WTC11 (cell line): ENCODE measurements at regions not wholly inside any gene's neighbourhood (a gene's known extent, or its start where the extent isn't known, plus 50 kb on each side); places are given as distances from the start of the nearest gene placed in this dataset.

Experiments used
- ATAC-seq: fragments of 200-7000 bp; cut with Tn5 transposase; 2 replicates; pipeline ENCODE4 v1.10.0; 2021; ENCODE audit warnings: mild to moderate bottlenecking, moderate library complexity
- CTCF ChIA-PET: fragments of 300-600 bp; sonication (Branson Sonifier 250); formaldehyde crosslinking; loops from one replicate; lab custom pipeline; 2021; ENCODE audit warnings: antibody characterized with exemption; lab: Charles Lee
- POLR2A ChIA-PET: fragments of 350-600 bp; sonication (Branson Sonifier 250); formaldehyde crosslinking; loops from one replicate; lab custom pipeline; 2021; ENCODE audit warnings: antibody characterized with exemption; lab: Charles Lee
- DNase-seq: peaks from one replicate; pipeline ENCODE4 v3.0.0; 2021; ENCODE audit warnings: low spot score
- H3K27ac Mint-ChIP-seq: 2 replicates; pipeline ENCODE4 v1.8.0; 2021; ENCODE audit warnings: mixed read lengths
- H3K27me3 Mint-ChIP-seq: 2 replicates; pipeline ENCODE4 v1.8.0; 2021; ENCODE audit warnings: low read depth, mild to moderate bottlenecking, moderate library complexity, mixed read lengths
- H3K36me3 Mint-ChIP-seq: 2 replicates; pipeline ENCODE4 v1.8.0; 2021; ENCODE audit warnings: mixed read lengths
- H3K4me1 Mint-ChIP-seq: 2 replicates; pipeline ENCODE4 v1.8.0; 2022; ENCODE audit warnings: mixed read lengths
- H3K4me3 Mint-ChIP-seq: 2 replicates; pipeline ENCODE4 v1.8.0; 2021; ENCODE audit warnings: mild to moderate bottlenecking, moderate library complexity, mixed read lengths
- H3K9me3 Mint-ChIP-seq: 2 replicates; pipeline ENCODE4 v1.8.0; 2021; ENCODE audit warnings: mixed read lengths
- CREB1 ChIP-seq: sonication (generic); formaldehyde crosslinking; IDR thresholded peaks from 2 replicates; pipeline ENCODE4 v1.8.0; 2023; ENCODE audit warnings: mild to moderate bottlenecking, missing genetic modification reagents
- CREM ChIP-seq: sonication (generic); formaldehyde crosslinking; IDR thresholded peaks from 2 replicates; pipeline ENCODE4 v1.8.1; 2022; ENCODE audit warnings: mild to moderate bottlenecking, missing genetic modification reagents, moderate library complexity
- EMX1 ChIP-seq: fragments of 250-450 bp; sonication (Bioruptor Pico); IDR thresholded peaks from 2 replicates; pipeline ENCODE4 v1.8.0; 2021; ENCODE audit warnings: mild to moderate bottlenecking
- FOXP1 ChIP-seq: sonication (generic); formaldehyde crosslinking; IDR thresholded peaks from 2 replicates; pipeline ENCODE4 v1.8.0; 2022; ENCODE audit warnings: missing genetic modification reagents, mild to moderate bottlenecking, moderate library complexity, borderline replicate concordance
- HMGA2 ChIP-seq: fragments of 250-450 bp; sonication (Bioruptor Pico); IDR thresholded peaks from 2 replicates; pipeline ENCODE4 v1.4.0; 2021; ENCODE audit warnings: mild to moderate bottlenecking, moderate library complexity
- MXD4 ChIP-seq: fragments of 250-450 bp; sonication (Bioruptor Pico); IDR thresholded peaks from 2 replicates; pipeline ENCODE4 v1.8.0; 2021; ENCODE audit warnings: mild to moderate bottlenecking, moderate library complexity, borderline replicate concordance
- NFATC4 ChIP-seq: fragments of 250-450 bp; sonication (Bioruptor Pico); IDR thresholded peaks from 2 replicates; pipeline ENCODE4 v1.9.0; 2021; ENCODE audit warnings: mild to moderate bottlenecking
- SMAD4 ChIP-seq: sonication (generic); formaldehyde crosslinking; IDR thresholded peaks from 2 replicates; pipeline ENCODE4 v1.8.0; 2022; ENCODE audit warnings: mild to moderate bottlenecking, missing genetic modification reagents
- ZNF263 ChIP-seq: sonication (generic); formaldehyde crosslinking; IDR thresholded peaks from 2 replicates; pipeline ENCODE4 v1.8.1; 2022; ENCODE audit warnings: low read depth, mild to moderate bottlenecking, moderate library complexity, missing genetic modification reagents
- ZNF317 ChIP-seq: sonication (generic); formaldehyde crosslinking; IDR thresholded peaks from 2 replicates; pipeline ENCODE4 v1.8.1; 2023; ENCODE audit warnings: low read depth, mild to moderate bottlenecking, moderate library complexity, missing genetic modification reagents, borderline replicate concordance
- ZNF423 ChIP-seq: fragments of 250-450 bp; sonication (Bioruptor Pico); IDR thresholded peaks from 2 replicates; pipeline ENCODE4 v2.1.2; 2022; ENCODE audit warnings: mild to moderate bottlenecking, moderate library complexity
- TF ChIP-seq, protein P1 (sequence below): sonication (generic); formaldehyde crosslinking; conservative IDR thresholded peaks from 2 replicates; pipeline ENCODE4 v1.8.1; 2023; ENCODE audit warnings: mild to moderate bottlenecking, low read depth, missing genetic modification reagents, moderate library complexity
- TF ChIP-seq, protein P2 (sequence below): sonication (generic); formaldehyde crosslinking; IDR thresholded peaks from 2 replicates; pipeline ENCODE4 v1.8.0; 2022; ENCODE audit warnings: missing genetic modification reagents
- TF ChIP-seq, protein P3 (sequence below): sonication (generic); formaldehyde crosslinking; IDR thresholded peaks from 2 replicates; pipeline ENCODE4 v1.8.0; 2022; ENCODE audit warnings: mild to moderate bottlenecking, missing genetic modification reagents
- TF ChIP-seq, protein P4 (sequence below): sonication (generic); formaldehyde crosslinking; IDR thresholded peaks from 2 replicates; pipeline ENCODE4 v1.8.1; 2022; ENCODE audit warnings: low read depth, missing genetic modification reagents, borderline replicate concordance
- TF ChIP-seq, protein P5 (sequence below): sonication (generic); formaldehyde crosslinking; conservative IDR thresholded peaks from 2 replicates; pipeline ENCODE4 v1.8.1; 2022; ENCODE audit warnings: mild to moderate bottlenecking, missing genetic modification reagents

DNA sequence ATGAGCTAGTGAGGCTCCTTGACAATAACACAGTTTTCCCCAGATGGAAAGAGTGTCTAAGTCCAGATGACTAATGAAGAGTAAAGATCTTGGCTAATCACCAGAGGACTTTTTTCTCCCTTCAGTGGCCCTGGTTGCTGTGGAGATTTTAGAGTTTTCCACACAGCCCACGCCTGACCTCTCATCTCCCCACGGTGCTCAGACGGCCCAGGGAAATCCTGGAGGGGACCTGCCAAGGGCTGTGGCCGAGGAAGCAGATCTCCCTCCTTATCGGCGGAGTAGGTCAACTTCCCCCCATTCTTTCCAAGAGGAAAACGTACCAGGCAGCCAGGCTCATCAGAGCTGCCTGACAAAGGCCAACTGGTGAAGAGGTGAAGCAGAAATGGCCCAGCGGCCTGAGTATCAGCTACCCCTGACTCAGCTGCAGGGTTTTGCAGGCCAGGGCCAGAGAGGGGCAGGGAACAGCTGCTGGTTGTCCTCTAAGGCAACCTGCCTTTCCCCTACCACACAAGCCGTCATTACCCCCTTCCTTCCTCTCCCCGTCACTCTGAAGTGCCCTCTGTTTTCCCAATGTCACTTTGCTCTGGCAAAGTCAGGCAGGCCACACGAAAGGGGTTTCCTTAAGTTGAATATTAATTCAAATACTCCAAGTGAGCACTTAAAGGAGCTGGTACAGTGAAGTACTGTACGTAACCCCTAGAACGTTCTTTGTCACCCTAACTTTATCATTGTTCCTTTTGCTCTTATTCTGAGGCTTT is 140.2 kb upstream of the ADAMTS18 start:
- DNase-seq (no peak), ATAC-seq (no peak; the same call in 1 of the 2 replicates)
- H3K27ac Mint-ChIP-seq: no peak overlapping the region
- no peaks in the 10 kb centered on the region for H3K27me3 Mint-ChIP-seq
- POLR2A ChIA-PET: no interaction called here
- H3K36me3 Mint-ChIP-seq: no peaks in the 10 kb centered on the region
- peaks cover 9% of the 10 kb centered on the region for H3K9me3 Mint-ChIP-seq
- H3K4me3 Mint-ChIP-seq: no peak overlapping the region
- TF ChIP-seq, protein P1, sequence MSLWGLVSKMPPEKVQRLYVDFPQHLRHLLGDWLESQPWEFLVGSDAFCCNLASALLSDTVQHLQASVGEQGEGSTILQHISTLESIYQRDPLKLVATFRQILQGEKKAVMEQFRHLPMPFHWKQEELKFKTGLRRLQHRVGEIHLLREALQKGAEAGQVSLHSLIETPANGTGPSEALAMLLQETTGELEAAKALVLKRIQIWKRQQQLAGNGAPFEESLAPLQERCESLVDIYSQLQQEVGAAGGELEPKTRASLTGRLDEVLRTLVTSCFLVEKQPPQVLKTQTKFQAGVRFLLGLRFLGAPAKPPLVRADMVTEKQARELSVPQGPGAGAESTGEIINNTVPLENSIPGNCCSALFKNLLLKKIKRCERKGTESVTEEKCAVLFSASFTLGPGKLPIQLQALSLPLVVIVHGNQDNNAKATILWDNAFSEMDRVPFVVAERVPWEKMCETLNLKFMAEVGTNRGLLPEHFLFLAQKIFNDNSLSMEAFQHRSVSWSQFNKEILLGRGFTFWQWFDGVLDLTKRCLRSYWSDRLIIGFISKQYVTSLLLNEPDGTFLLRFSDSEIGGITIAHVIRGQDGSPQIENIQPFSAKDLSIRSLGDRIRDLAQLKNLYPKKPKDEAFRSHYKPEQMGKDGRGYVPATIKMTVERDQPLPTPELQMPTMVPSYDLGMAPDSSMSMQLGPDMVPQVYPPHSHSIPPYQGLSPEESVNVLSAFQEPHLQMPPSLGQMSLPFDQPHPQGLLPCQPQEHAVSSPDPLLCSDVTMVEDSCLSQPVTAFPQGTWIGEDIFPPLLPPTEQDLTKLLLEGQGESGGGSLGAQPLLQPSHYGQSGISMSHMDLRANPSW (CRISPR knock-in tag): no peak
- no peak for TF ChIP-seq SMAD4 (CRISPR knock-in tag)
- TF ChIP-seq ZNF423 (CRISPR knock-in tag): no peak
- TF ChIP-seq, protein P2, sequence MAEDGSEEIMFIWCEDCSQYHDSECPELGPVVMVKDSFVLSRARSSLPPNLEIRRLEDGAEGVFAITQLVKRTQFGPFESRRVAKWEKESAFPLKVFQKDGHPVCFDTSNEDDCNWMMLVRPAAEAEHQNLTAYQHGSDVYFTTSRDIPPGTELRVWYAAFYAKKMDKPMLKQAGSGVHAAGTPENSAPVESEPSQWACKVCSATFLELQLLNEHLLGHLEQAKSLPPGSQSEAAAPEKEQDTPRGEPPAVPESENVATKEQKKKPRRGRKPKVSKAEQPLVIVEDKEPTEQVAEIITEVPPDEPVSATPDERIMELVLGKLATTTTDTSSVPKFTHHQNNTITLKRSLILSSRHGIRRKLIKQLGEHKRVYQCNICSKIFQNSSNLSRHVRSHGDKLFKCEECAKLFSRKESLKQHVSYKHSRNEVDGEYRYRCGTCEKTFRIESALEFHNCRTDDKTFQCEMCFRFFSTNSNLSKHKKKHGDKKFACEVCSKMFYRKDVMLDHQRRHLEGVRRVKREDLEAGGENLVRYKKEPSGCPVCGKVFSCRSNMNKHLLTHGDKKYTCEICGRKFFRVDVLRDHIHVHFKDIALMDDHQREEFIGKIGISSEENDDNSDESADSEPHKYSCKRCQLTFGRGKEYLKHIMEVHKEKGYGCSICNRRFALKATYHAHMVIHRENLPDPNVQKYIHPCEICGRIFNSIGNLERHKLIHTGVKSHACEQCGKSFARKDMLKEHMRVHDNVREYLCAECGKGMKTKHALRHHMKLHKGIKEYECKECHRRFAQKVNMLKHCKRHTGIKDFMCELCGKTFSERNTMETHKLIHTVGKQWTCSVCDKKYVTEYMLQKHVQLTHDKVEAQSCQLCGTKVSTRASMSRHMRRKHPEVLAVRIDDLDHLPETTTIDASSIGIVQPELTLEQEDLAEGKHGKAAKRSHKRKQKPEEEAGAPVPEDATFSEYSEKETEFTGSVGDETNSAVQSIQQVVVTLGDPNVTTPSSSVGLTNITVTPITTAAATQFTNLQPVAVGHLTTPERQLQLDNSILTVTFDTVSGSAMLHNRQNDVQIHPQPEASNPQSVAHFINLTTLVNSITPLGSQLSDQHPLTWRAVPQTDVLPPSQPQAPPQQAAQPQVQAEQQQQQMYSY (CRISPR knock-in tag): no peak
- TF ChIP-seq NFATC4: no peak
- TF ChIP-seq HMGA2 (CRISPR knock-in tag): no peak
- TF ChIP-seq EMX1 (CRISPR knock-in tag): no peak
- TF ChIP-seq, protein P3, sequence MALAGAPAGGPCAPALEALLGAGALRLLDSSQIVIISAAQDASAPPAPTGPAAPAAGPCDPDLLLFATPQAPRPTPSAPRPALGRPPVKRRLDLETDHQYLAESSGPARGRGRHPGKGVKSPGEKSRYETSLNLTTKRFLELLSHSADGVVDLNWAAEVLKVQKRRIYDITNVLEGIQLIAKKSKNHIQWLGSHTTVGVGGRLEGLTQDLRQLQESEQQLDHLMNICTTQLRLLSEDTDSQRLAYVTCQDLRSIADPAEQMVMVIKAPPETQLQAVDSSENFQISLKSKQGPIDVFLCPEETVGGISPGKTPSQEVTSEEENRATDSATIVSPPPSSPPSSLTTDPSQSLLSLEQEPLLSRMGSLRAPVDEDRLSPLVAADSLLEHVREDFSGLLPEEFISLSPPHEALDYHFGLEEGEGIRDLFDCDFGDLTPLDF: no peak
- TF ChIP-seq, protein P4, sequence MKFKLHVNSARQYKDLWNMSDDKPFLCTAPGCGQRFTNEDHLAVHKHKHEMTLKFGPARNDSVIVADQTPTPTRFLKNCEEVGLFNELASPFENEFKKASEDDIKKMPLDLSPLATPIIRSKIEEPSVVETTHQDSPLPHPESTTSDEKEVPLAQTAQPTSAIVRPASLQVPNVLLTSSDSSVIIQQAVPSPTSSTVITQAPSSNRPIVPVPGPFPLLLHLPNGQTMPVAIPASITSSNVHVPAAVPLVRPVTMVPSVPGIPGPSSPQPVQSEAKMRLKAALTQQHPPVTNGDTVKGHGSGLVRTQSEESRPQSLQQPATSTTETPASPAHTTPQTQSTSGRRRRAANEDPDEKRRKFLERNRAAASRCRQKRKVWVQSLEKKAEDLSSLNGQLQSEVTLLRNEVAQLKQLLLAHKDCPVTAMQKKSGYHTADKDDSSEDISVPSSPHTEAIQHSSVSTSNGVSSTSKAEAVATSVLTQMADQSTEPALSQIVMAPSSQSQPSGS (CRISPR knock-in tag): no peak
- no peak for TF ChIP-seq CREB1 (CRISPR knock-in tag)
- TF ChIP-seq, protein P5, sequence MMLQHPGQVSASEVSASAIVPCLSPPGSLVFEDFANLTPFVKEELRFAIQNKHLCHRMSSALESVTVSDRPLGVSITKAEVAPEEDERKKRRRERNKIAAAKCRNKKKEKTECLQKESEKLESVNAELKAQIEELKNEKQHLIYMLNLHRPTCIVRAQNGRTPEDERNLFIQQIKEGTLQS (CRISPR knock-in tag): no peak
- no peak for TF ChIP-seq FOXP1 (CRISPR knock-in tag)
- TF ChIP-seq ZNF263: no peak
- no peak for TF ChIP-seq ZNF317 (CRISPR knock-in tag)
- no peak for TF ChIP-seq CREM (CRISPR knock-in tag)
- TF ChIP-seq MXD4 (CRISPR knock-in tag): no peak
- no peaks in the 10 kb centered on the region for H3K4me1 Mint-ChIP-seq
- CTCF ChIA-PET: interaction anchor here (1.3 kb wide), 1 partner anchor 9 kb away, joined by 4 read pairs; no protein-coding TSS in a partner anchor
